Urinary bladder (tissue), 3 donors: ENCODE measurements at regions not wholly inside any gene's neighbourhood (a gene's known extent, or its start where the extent isn't known, plus 50 kb on each side); places are given as distances from the start of the nearest gene placed in this dataset.

ENCODE experiments used
- DNase-seq: peaks from one replicate; pipeline ENCODE4 v3.0.0-alpha.2; 2015; ENCODE audit errors: extremely low spot score
- H3K27ac ChIP-seq: one replicate; pipeline ENCODE4 v1.5.1; 2013; ENCODE audit warnings: low read depth, mild to moderate bottlenecking, moderate library complexity
- H3K36me3 ChIP-seq: one replicate; pipeline ENCODE4 v1.6.1; 2013; ENCODE audit warnings: mild to moderate bottlenecking, moderate library complexity; ENCODE audit not compliant: insufficient read depth
- H3K4me1 ChIP-seq: one replicate; pipeline ENCODE4 v1.6.1; 2013; ENCODE audit warnings: mild to moderate bottlenecking, moderate library complexity; ENCODE audit not compliant: insufficient read depth
- H3K4me3 ChIP-seq: one replicate; pipeline ENCODE4 v1.5.1; 2013; ENCODE audit warnings: low read depth, low read length
- WGBS: extraction: QIAGEN DNeasy Blood & Tissue Kit; methylation state at CpG from one replicate; pipeline ENCODE4 v1.1.7; 2013; 5-methylcytosine and 5-hydroxymethylcytosine counted together
- donor health status: healthy with polysubstance abuse.
- donor health status: healthy.

DNA sequence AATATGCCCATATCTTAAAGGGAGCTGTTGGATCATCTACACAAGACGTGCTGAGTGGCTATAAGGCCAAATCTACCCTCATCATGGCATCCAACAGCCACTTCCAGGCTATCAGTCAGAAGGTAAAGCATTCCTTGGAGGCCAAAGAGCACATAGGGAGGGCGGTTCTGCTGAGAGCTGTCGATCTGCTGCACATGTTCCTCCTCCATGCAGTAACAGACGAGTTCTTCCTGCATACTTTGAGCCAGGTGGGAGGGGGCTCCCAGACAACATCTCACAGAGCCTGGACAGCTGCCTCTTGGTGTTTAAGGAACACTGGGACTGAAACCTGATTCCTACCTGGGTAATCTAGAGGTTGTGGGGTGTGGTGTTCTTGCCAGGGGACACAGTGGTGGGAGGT lies 93.3 kb upstream of the RAI14 start:
- DNase-seq: no peak
- no peak overlapping the region for H3K27ac ChIP-seq
- H3K4me3 ChIP-seq: no peak overlapping the region
- no peaks in the 10 kb centered on the region for H3K4me1 ChIP-seq
- H3K36me3 ChIP-seq: no peaks in the 10 kb centered on the region
- WGBS: 88% methylated on average over 4 of the region's 4 CpGs

- H3K36me3 ChIP-seq: no peaks in the 10 kb centered on the region
- no peak for DNase-seq
- H3K27ac ChIP-seq: no peak overlapping the region
- 97% methylated on average over 6 of the region's 6 CpGs for WGBS
- H3K4me3 ChIP-seq: no peak overlapping the region
- no peaks in the 10 kb centered on the region for H3K4me1 ChIP-seq
Observed at GRCh38 chr5:34563269-34563668, 92.9 kb upstream of the RAI14 start.

DNA sequence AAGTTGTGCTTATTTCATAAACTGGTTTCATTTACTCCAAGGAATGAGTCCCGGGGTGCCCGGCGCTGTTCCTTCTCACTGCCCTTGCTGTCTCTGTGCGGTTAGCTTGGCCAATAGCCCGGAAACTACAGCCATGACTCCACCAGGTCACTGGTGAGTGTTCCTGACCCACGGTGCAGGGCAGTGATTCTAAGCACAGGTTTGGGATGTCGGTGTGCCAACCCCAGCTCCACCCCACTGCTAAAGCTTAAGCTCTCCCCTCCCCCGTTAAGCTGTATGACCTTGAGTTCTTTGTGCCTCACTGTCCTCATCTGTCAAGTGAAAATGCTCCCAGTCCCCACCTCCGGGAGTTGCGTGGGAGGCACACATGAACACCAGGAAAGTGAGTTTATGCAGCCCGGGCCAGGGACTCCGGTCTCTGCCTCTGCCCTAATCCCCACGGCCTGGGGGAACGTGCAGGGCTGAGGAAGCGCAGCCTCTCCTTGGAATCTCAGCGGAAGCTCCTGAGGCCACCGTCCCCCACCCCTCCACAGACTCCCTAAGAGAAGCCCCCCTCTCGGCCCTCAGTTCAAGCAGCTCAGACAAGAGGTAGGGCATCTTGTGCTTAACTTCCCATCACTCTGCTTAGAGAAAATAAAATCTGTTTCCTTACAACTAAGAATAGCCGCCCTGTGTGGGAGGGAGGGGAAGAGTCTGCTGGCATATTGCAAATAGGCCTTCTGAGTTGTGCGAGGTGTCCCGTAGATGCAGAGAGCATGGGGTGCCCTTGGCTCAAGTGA lies 92.0 kb upstream of the RAI14 start:
- H3K27ac ChIP-seq: no peak overlapping the region
- H3K4me3 ChIP-seq: no peak overlapping the region
- no peaks in the 10 kb centered on the region for H3K4me1 ChIP-seq
- WGBS: 49% methylated on average over 21 of the region's 21 CpGs
- DNase-seq: no peak
- H3K36me3 ChIP-seq: no peaks in the 10 kb centered on the region

DNA sequence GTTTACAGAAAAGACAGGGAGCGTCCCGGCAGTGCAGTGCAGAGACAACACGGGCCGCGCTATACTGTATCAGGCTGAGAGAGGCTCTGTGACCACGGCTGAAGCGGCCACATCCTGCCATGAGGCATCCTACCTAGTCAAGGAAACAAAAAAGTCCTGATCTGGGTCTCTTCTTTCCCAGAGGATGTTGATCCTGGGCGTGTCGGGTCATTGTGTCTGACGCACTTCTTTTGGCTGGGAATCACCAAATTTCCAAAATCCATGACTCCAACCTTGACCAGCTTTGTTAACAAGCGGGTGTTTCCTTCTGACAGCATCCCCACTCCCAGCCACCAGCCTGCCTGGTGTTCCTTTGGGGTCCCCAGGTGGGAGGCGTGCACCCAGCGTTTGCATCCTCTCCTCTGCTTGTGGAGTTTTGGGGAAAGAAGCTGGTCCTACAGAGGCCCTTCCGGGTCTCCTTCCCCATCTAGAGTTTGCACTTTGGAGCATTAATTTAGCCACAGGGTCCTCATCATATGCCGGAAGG lies 91.4 kb upstream of the RAI14 start:
- Histone ChIP-seq H3K36me3 (no peaks in the 10 kb centered on the region), H3K4me3 (no peak overlapping the region), H3K27ac (no peak overlapping the region), H3K4me1 (no peaks in the 10 kb centered on the region)
- WGBS: 81% methylated on average over 15 of the region's 15 CpGs
- DNase-seq: no peak

DNA sequence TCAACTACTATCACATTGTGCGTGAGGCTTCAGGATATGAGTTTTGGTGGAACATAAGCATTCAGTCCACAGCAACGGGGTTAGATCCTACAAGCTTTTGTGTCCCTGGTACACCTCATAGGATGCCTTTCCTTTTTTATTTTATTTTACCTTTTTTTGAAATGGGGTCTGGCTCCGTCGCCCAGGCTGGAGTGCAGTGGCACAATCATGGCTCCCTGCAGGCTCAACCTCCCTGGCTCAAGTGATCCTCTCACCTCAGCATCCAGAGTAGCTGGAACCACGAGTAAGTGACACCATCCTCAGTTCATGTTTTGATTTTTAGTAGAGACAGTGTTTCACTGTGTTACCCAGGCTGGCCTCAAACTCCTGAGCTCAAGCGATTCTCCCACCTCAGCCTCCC lies 86.0 kb upstream of the RAI14 start:
- H3K36me3 ChIP-seq: no peaks in the 10 kb centered on the region
- DNase-seq: no peak
- 92% methylated on average over 6 of the region's 6 CpGs for WGBS
- H3K27ac ChIP-seq: no peak overlapping the region
- no peaks in the 10 kb centered on the region for H3K4me1 ChIP-seq
- no peak overlapping the region for H3K4me3 ChIP-seq

GRCh38 chr5:34570721-34571676 lies 85.1 kb upstream of the RAI14 start:
- Histone ChIP-seq H3K4me1 (no peaks in the 10 kb centered on the region), H3K4me3 (no peak overlapping the region), H3K36me3 (no peaks in the 10 kb centered on the region), H3K27ac (no peak overlapping the region)
- no peak for DNase-seq
- WGBS: 48% methylated on average over 5 of the region's 5 CpGs

- no peak overlapping the region for H3K4me3 ChIP-seq
- H3K27ac ChIP-seq: no peak overlapping the region
- H3K4me1 ChIP-seq: no peaks in the 10 kb centered on the region
- DNase-seq: no peak
- WGBS: 73% methylated on average over 3 of the region's 3 CpGs
- H3K36me3 ChIP-seq: no peaks in the 10 kb centered on the region
Observed at GRCh38 chr5:34571677-34572041, 84.5 kb upstream of the RAI14 start.

DNA sequence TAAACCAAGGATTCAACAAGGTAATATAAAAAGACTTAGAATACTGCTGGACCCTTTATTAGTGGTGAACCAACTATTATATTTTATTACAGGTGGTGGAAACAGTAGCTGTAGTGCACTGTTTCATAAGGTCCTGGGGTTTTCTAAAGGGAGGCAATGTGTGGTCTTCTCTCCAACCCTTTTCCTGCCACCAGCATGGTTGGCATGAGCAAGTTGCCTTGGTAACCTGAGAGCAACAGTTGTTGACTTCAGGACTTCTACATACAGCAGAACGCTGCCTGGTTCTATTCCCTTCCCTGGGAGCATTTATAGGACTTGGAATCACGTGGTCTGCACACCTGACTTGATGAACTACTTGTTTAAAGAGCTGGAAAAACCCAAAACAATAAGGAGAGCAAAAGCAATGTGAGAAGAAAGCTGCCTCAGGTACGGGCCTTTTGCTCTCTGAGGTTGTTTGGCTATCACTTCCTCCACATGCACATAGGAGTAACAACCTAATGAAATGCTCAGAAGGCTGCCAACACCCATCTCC lies 81.1 kb upstream of the RAI14 start:
- no peak for DNase-seq
- WGBS: 70% methylated on average over 3 of the region's 3 CpGs
- Histone ChIP-seq H3K4me1 (no peaks in the 10 kb centered on the region), H3K4me3 (no peak overlapping the region), H3K36me3 (no peaks in the 10 kb centered on the region), H3K27ac (no peak overlapping the region)

DNA sequence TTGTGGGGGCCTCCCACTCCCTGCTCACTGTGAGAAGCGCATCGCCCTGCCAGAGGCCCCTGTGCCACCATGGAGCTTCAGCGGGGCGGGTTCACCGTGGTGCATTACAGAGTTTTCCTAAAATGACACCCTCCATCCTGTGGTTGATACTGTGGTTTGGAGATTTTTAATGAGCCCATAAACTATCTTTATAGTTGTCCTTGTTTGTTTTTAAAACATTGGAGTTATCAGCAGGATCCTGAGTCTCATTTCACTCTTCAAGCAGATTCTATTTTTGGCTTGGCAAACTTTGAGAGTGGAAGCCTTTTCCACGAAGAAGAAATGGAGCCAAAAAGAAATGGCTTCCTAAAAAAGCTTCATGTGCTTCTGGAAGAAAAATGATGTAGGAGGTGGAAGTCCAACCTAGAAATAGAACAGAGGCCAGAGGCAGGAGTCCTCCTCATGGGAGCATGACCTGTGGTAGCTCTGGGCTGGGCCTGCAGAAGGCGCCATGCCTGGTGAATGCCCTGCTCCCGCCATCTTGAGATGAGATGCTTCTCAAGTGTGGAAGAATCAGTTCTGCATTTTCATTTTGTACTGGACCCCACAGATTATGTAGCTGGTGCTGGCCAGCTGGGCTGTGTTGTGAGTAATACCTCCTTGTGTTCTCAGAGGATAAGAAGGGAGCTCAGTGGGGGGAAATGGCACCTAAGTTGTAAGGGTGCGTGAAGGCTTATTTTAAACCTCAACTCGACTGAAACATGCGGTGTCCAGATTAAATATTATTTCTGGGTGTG lies 79.0 kb upstream of the RAI14 start:
- Histone ChIP-seq H3K36me3 (no peaks in the 10 kb centered on the region), H3K4me1 (no peaks in the 10 kb centered on the region), H3K4me3 (no peak overlapping the region), H3K27ac (no peak overlapping the region)
- WGBS: 57% methylated on average over 11 of the region's 11 CpGs
- no peak for DNase-seq

- H3K4me3 ChIP-seq: no peak overlapping the region
- WGBS: 96% methylated on average over 1 of the region's 1 CpG
- DNase-seq: no peak
- H3K27ac ChIP-seq: no peak overlapping the region
- no peaks in the 10 kb centered on the region for H3K36me3 ChIP-seq
- no peaks in the 10 kb centered on the region for H3K4me1 ChIP-seq
Observed at GRCh38 chr5:34578962-34579361, 77.2 kb upstream of the RAI14 start.

- H3K4me1 ChIP-seq: no peaks in the 10 kb centered on the region
- DNase-seq: no peak
- no peaks in the 10 kb centered on the region for H3K36me3 ChIP-seq
- no peak overlapping the region for H3K27ac ChIP-seq
- WGBS: 47% methylated on average over 7 of the region's 7 CpGs
- H3K4me3 ChIP-seq: no peak overlapping the region
Observed at GRCh38 chr5:34580983-34581382, 75.1 kb upstream of the RAI14 start.

DNA sequence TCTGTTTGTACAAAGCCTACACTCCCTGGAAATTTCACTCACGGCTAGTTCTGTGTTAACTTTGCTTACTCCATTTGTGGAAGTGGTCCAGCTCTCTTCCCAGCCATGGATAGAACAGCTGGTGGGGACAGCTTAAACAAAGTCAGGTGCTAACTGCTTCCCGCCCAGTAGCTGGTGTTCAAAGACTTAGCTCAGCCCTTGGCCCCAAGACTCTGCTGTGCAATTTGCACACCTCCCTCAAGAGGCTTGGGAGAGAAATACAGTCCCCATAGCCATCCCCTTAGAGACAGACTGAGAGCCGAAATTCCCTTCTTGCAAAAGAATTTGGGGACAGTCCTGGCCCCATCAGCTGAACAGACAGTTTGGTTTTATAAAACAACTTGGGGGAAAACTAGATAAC lies 73.8 kb upstream of the RAI14 start:
- Histone ChIP-seq H3K27ac (no peak overlapping the region), H3K4me3 (no peak overlapping the region), H3K36me3 (no peaks in the 10 kb centered on the region), H3K4me1 (no peaks in the 10 kb centered on the region)
- DNase-seq: no peak
- WGBS: 70% methylated on average over 3 of the region's 3 CpGs

DNA sequence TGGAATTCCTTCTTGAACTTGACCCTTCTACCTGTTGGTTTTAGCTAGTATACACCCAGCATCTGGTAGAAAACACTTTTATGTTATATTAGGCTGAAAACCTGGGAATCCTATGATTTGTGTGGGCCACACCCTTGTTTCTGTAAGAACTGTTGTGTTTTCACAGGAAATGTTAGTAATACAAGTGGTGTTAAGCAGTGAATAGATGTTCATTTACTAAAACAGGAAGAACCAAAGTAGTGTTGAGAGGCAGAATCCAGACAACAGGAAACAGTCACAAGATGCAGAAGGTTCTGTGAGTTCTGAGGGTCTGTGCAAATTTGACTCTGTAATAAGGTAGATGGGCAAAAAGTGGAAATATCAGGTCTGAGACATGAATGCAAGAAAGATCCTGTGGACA lies 73.0 kb upstream of the RAI14 start:
- Histone ChIP-seq H3K4me3 (no peak overlapping the region), H3K27ac (no peak overlapping the region), H3K36me3 (no peaks in the 10 kb centered on the region), H3K4me1 (no peaks in the 10 kb centered on the region)
- no peak for DNase-seq
